CD8-positive, alpha-beta memory T cell (primary cell): ENCODE measurements at regions not wholly inside any gene's neighbourhood (a gene's known extent, or its start where the extent isn't known, plus 50 kb on each side); places are given as distances from the start of the nearest gene placed in this dataset.

Experiments used
- CTCF ChIA-PET: fragments of 350-600 bp; sonication (Branson Sonifier 250); formaldehyde crosslinking; loops from one replicate; lab custom pipeline; 2021; ENCODE audit warnings: antibody characterized with exemption; lab: Charles Lee
- POLR2A ChIA-PET: fragments of 350-600 bp; sonication (Branson Sonifier 250); formaldehyde crosslinking; loops from one replicate; lab custom pipeline; 2021; ENCODE audit warnings: antibody characterized with exemption; lab: Charles Lee
- DNase-seq, 5 donors: peaks; one replicate each; pipeline versions ENCODE4 v3.0.0 to v3.0.0-alpha.2; 2020 to 2022; ENCODE audit warnings: mixed read lengths in 1 of 5
- H3K27ac ChIP-seq: one replicate; pipeline ENCODE4 v1.7.0; 2013; ENCODE audit warnings: low read depth, mild to moderate bottlenecking, low read length, moderate library complexity
- H3K27me3 ChIP-seq: 2 replicates; pipeline ENCODE4 v1.7.0; 2013; ENCODE audit warnings: low read length, mild to moderate bottlenecking; ENCODE audit not compliant: insufficient read depth, poor library complexity, severe bottlenecking
- H3K36me3 ChIP-seq: 2 replicates; pipeline ENCODE4 v1.7.0; 2013; ENCODE audit warnings: mild to moderate bottlenecking, low read length, moderate library complexity; ENCODE audit not compliant: insufficient read depth
- H3K4me1 ChIP-seq: 2 replicates; pipeline ENCODE4 v1.7.0; 2013; ENCODE audit warnings: mild to moderate bottlenecking, low read length, moderate library complexity; ENCODE audit not compliant: insufficient read depth
- H3K4me3 ChIP-seq: 2 replicates; pipeline ENCODE4 v1.7.0; 2013; ENCODE audit warnings: mild to moderate bottlenecking, low read length
- H3K9me3 ChIP-seq: 2 replicates; pipeline ENCODE4 v1.7.0; 2013; ENCODE audit warnings: mild to moderate bottlenecking, low read length
- H3K27ac Mint-ChIP-seq, 8 donors: one replicate each; pipeline ENCODE4 v1.8.0; 2020 to 2021; ENCODE audit warnings: mixed read lengths in 8 of 8, mild to moderate bottlenecking in 6 of 8, inconsistent platforms in 3 of 8, moderate library complexity in 3 of 8
- H3K27me3 Mint-ChIP-seq, 2 donors: one replicate each; pipeline ENCODE4 v1.8.0; 2020 to 2021; ENCODE audit warnings: mixed read lengths in 2 of 2, mild to moderate bottlenecking in 1 of 2, moderate library complexity in 1 of 2
- H3K36me3 Mint-ChIP-seq, 3 donors: one replicate each; pipeline ENCODE4 v1.8.0; 2020 to 2021; ENCODE audit warnings: mixed read lengths in 3 of 3, inconsistent platforms in 1 of 3, mild to moderate bottlenecking in 1 of 3
- H3K4me1 Mint-ChIP-seq, 3 donors: one replicate each; pipeline ENCODE4 v1.8.0; 2020 to 2021; ENCODE audit warnings: mixed read lengths in 3 of 3, inconsistent platforms in 1 of 3, mild to moderate bottlenecking in 1 of 3
- H3K4me3 Mint-ChIP-seq, 7 donors: one replicate each; pipeline ENCODE4 v1.8.0; 2020 to 2021; ENCODE audit warnings: mixed read lengths in 7 of 7, mild to moderate bottlenecking in 6 of 7, moderate library complexity in 4 of 7, inconsistent platforms in 2 of 7
- H3K9me3 Mint-ChIP-seq, 5 donors: one replicate each; pipeline ENCODE4 v1.8.0; 2020 to 2022; ENCODE audit warnings: mixed read lengths in 5 of 5, mild to moderate bottlenecking in 3 of 5, moderate library complexity in 2 of 5, inconsistent platforms in 1 of 5

GRCh38 chr2:21633015-21633414 is 509.2 kb downstream of the TDRD15 start:
- CTCF ChIA-PET: no interaction called here
- Mint-ChIP-seq H3K36me3 (no peaks in the 10 kb centered on the region), H3K27ac (no peak overlapping the region), H3K9me3 (peaks cover 4 to 11% (median 5%) of the 10 kb centered on the region in 5 donors), H3K4me1 (no peaks in the 10 kb centered on the region), H3K4me3 (no peak overlapping the region), H3K27me3 (peaks cover 0 to 1% of the 10 kb centered on the region in 2 donors)
- H3K4me3 ChIP-seq: no peak overlapping the region
- DNase-seq: no peak
- H3K27me3 ChIP-seq: no peaks in the 10 kb centered on the region
- POLR2A ChIA-PET: no interaction called here
- H3K36me3 ChIP-seq: no peaks in the 10 kb centered on the region
- H3K4me1 ChIP-seq: no peaks in the 10 kb centered on the region
- no peak overlapping the region for H3K27ac ChIP-seq
- no peaks in the 10 kb centered on the region for H3K9me3 ChIP-seq

GRCh38 chr2:21633466-21633865 is 509.7 kb downstream of the TDRD15 start:
- peaks cover 0 to 11% (median 5%) of the 10 kb centered on the region in 5 donors for H3K9me3 Mint-ChIP-seq
- peaks cover 0 to 1% of the 10 kb centered on the region in 2 donors for H3K27me3 Mint-ChIP-seq
- H3K36me3 Mint-ChIP-seq: no peaks in the 10 kb centered on the region
- no peak overlapping the region for H3K4me3 Mint-ChIP-seq
- no peak overlapping the region for H3K4me3 ChIP-seq
- no peaks in the 10 kb centered on the region for H3K27me3 ChIP-seq
- DNase-seq: no peak
- H3K9me3 ChIP-seq: no peaks in the 10 kb centered on the region
- H3K27ac Mint-ChIP-seq: no peak overlapping the region
- POLR2A ChIA-PET: no interaction called here
- CTCF ChIA-PET: no interaction called here
- H3K36me3 ChIP-seq: no peaks in the 10 kb centered on the region
- H3K27ac ChIP-seq: no peak overlapping the region
- H3K4me1 ChIP-seq: no peaks in the 10 kb centered on the region
- H3K4me1 Mint-ChIP-seq: no peaks in the 10 kb centered on the region

- peaks cover 0 to 1% of the 10 kb centered on the region in 2 donors for H3K27me3 Mint-ChIP-seq
- no peak overlapping the region for H3K4me3 ChIP-seq
- H3K9me3 Mint-ChIP-seq: peaks cover 0 to 11% (median 5%) of the 10 kb centered on the region in 5 donors
- H3K4me3 Mint-ChIP-seq: no peak overlapping the region
- no peaks in the 10 kb centered on the region for H3K36me3 Mint-ChIP-seq
- H3K4me1 ChIP-seq: no peaks in the 10 kb centered on the region
- H3K27ac ChIP-seq: no peak overlapping the region
- ChIA-PET POLR2A (no interaction called here), CTCF (no interaction called here)
- H3K27ac Mint-ChIP-seq: no peak overlapping the region
- no peaks in the 10 kb centered on the region for H3K36me3 ChIP-seq
- H3K9me3 ChIP-seq: no peaks in the 10 kb centered on the region
- no peak for DNase-seq
- H3K4me1 Mint-ChIP-seq: no peaks in the 10 kb centered on the region
- no peaks in the 10 kb centered on the region for H3K27me3 ChIP-seq
Observed at GRCh38 chr2:21633911-21634310, 510.1 kb downstream of the TDRD15 start.

- CTCF ChIA-PET: no interaction called here
- POLR2A ChIA-PET: no interaction called here
- Mint-ChIP-seq H3K4me1 (no peaks in the 10 kb centered on the region), H3K27ac (no peak overlapping the region), H3K9me3 (peaks cover 5 to 12% (median 7%) of the 10 kb centered on the region in 5 donors), H3K36me3 (no peaks in the 10 kb centered on the region), H3K4me3 (no peak overlapping the region), H3K27me3 (no peaks in the 10 kb centered on the region)
- H3K27me3 ChIP-seq: no peaks in the 10 kb centered on the region
- H3K4me1 ChIP-seq: no peaks in the 10 kb centered on the region
- H3K27ac ChIP-seq: no peak overlapping the region
- H3K4me3 ChIP-seq: no peak overlapping the region
- no peak for DNase-seq
- no peaks in the 10 kb centered on the region for H3K36me3 ChIP-seq
- H3K9me3 ChIP-seq: no peaks in the 10 kb centered on the region
Observed at GRCh38 chr2:21640046-21640445, 516.3 kb downstream of the TDRD15 start.

GRCh38 chr2:21642647-21643046 is 518.9 kb downstream of the TDRD15 start:
- CTCF ChIA-PET: no interaction called here
- Histone ChIP-seq H3K27ac (no peak overlapping the region), H3K36me3 (no peaks in the 10 kb centered on the region), H3K27me3 (no peaks in the 10 kb centered on the region), H3K4me1 (no peaks in the 10 kb centered on the region), H3K9me3 (no peaks in the 10 kb centered on the region), H3K4me3 (no peak overlapping the region)
- H3K9me3 Mint-ChIP-seq: peaks cover 5 to 15% (median 9%) of the 10 kb centered on the region in 5 donors
- H3K4me1 Mint-ChIP-seq: no peaks in the 10 kb centered on the region
- POLR2A ChIA-PET: no interaction called here
- DNase-seq: no peak
- no peak overlapping the region for H3K4me3 Mint-ChIP-seq
- H3K27ac Mint-ChIP-seq: no peak overlapping the region
- no peaks in the 10 kb centered on the region for H3K27me3 Mint-ChIP-seq
- H3K36me3 Mint-ChIP-seq: no peaks in the 10 kb centered on the region

- POLR2A ChIA-PET: no interaction called here
- Mint-ChIP-seq H3K36me3 (no peaks in the 10 kb centered on the region), H3K9me3 (peaks cover 5 to 15% (median 9%) of the 10 kb centered on the region in 5 donors), H3K27me3 (no peaks in the 10 kb centered on the region), H3K4me1 (no peaks in the 10 kb centered on the region), H3K4me3 (no peak overlapping the region), H3K27ac (no peak overlapping the region)
- DNase-seq: no peak
- no peaks in the 10 kb centered on the region for H3K9me3 ChIP-seq
- H3K27ac ChIP-seq: no peak overlapping the region
- no peaks in the 10 kb centered on the region for H3K4me1 ChIP-seq
- H3K27me3 ChIP-seq: no peaks in the 10 kb centered on the region
- no peaks in the 10 kb centered on the region for H3K36me3 ChIP-seq
- H3K4me3 ChIP-seq: no peak overlapping the region
- CTCF ChIA-PET: no interaction called here
Observed at GRCh38 chr2:21643180-21643579, 519.4 kb downstream of the TDRD15 start.

- H3K27me3 ChIP-seq: no peaks in the 10 kb centered on the region
- Mint-ChIP-seq H3K4me1 (no peaks in the 10 kb centered on the region), H3K27ac (no peak overlapping the region), H3K36me3 (no peaks in the 10 kb centered on the region), H3K9me3 (peaks cover 5 to 15% (median 9%) of the 10 kb centered on the region in 5 donors), H3K4me3 (no peak overlapping the region), H3K27me3 (peaks cover 0 to 2% of the 10 kb centered on the region in 2 donors)
- no peak overlapping the region for H3K27ac ChIP-seq
- H3K36me3 ChIP-seq: no peaks in the 10 kb centered on the region
- H3K4me1 ChIP-seq: no peaks in the 10 kb centered on the region
- no peak for DNase-seq
- H3K9me3 ChIP-seq: no peaks in the 10 kb centered on the region
- H3K4me3 ChIP-seq: no peak overlapping the region
- POLR2A ChIA-PET: no interaction called here
- CTCF ChIA-PET: no interaction called here
Observed at GRCh38 chr2:21644266-21644665, 520.5 kb downstream of the TDRD15 start.

GRCh38 chr2:21646345-21646744 is 522.6 kb downstream of the TDRD15 start:
- Mint-ChIP-seq H3K9me3 (peaks cover 5 to 12% (median 9%) of the 10 kb centered on the region in 5 donors), H3K4me1 (no peaks in the 10 kb centered on the region), H3K4me3 (no peak overlapping the region), H3K36me3 (no peaks in the 10 kb centered on the region), H3K27ac (no peak overlapping the region), H3K27me3 (peaks cover 0 to 2% of the 10 kb centered on the region in 2 donors)
- Histone ChIP-seq H3K27me3 (no peaks in the 10 kb centered on the region), H3K4me3 (no peak overlapping the region), H3K27ac (no peak overlapping the region), H3K36me3 (no peaks in the 10 kb centered on the region), H3K4me1 (no peaks in the 10 kb centered on the region), H3K9me3 (no peaks in the 10 kb centered on the region)
- POLR2A ChIA-PET: no interaction called here
- DNase-seq: no peak
- CTCF ChIA-PET: no interaction called here

- H3K4me1 ChIP-seq: no peaks in the 10 kb centered on the region
- DNase-seq: no peak
- Mint-ChIP-seq H3K36me3 (no peaks in the 10 kb centered on the region), H3K4me3 (no peak overlapping the region), H3K9me3 (peaks cover 5 to 13% (median 7%) of the 10 kb centered on the region in 5 donors), H3K27ac (no peak overlapping the region), H3K27me3 (peaks cover 0 to 2% of the 10 kb centered on the region in 2 donors), H3K4me1 (no peaks in the 10 kb centered on the region)
- H3K27ac ChIP-seq: no peak overlapping the region
- H3K27me3 ChIP-seq: no peaks in the 10 kb centered on the region
- no peaks in the 10 kb centered on the region for H3K36me3 ChIP-seq
- no peak overlapping the region for H3K4me3 ChIP-seq
- POLR2A ChIA-PET: no interaction called here
- H3K9me3 ChIP-seq: no peaks in the 10 kb centered on the region
- CTCF ChIA-PET: no interaction called here
Observed at GRCh38 chr2:21650569-21650968, 526.8 kb downstream of the TDRD15 start.
